H1 (cell line): ENCODE measurements at regions not wholly inside any gene's neighbourhood (a gene's known extent, or its start where the extent isn't known, plus 50 kb on each side); places are given as distances from the start of the nearest gene placed in this dataset.

Experiments
- CTCF ChIA-PET: fragments of 300-600 bp; sonication (Branson Sonifier 250); formaldehyde crosslinking; loops from one replicate; lab custom pipeline; 2021; ENCODE audit not compliant: partially characterized antibody; lab: Charles Lee
- POLR2A ChIA-PET: fragments of 300-600 bp; sonication (Branson Sonifier 250); formaldehyde crosslinking; loops from one replicate; lab custom pipeline; 2021; ENCODE audit warnings: inconsistent platforms; ENCODE audit not compliant: partially characterized antibody; lab: Charles Lee
- DNase-seq, 2 experiments: peaks; one replicate each; pipeline versions ENCODE4 v3.0.0 to v3.0.0-alpha.2; 2010 to 2022; ENCODE audit warnings: low spot score in 2 of 2, low read depth in 1 of 2, mixed read lengths in 1 of 2
- FAIRE-seq: peaks from 2 replicates; lab custom pipeline; 2011; peaks lifted over from hg19 to GRCh38; lab: Jason Lieb, UNC
- H2AFZ ChIP-seq: 2 replicates; pipeline ENCODE4 v1.8.1; 2012; ENCODE audit warnings: low read length, inconsistent platforms
- H2AK5ac ChIP-seq: 2 replicates; pipeline ENCODE4 v1.6.1; 2013; ENCODE audit warnings: low read depth, low read length
- H2BK120ac ChIP-seq: replicated peaks from 2 replicates; pipeline ENCODE3; 2013; ENCODE audit warnings: low read depth, low read length, inconsistent platforms
- H2BK12ac ChIP-seq: 2 replicates; pipeline ENCODE4 v1.6.1; 2013; ENCODE audit warnings: low read depth, low read length
- H2BK15ac ChIP-seq: 2 replicates; pipeline ENCODE4 v1.6.1; 2013; ENCODE audit warnings: low read length
- H2BK20ac ChIP-seq: 2 replicates; pipeline ENCODE4 v1.6.1; 2013; ENCODE audit warnings: low read length
- H2BK5ac ChIP-seq: 2 replicates; pipeline ENCODE4 v1.6.1; 2013; ENCODE audit warnings: low read depth, low read length
- H3K14ac ChIP-seq: 2 replicates; pipeline ENCODE4 v1.6.1; 2013; ENCODE audit warnings: inconsistent platforms; ENCODE audit not compliant: insufficient read length
- H3K18ac ChIP-seq: 2 replicates; pipeline ENCODE4 v1.6.1; 2013; ENCODE audit warnings: low read length; ENCODE audit errors: extremely low read depth
- H3K23ac ChIP-seq: 2 replicates; pipeline ENCODE4 v1.6.1; 2013; ENCODE audit warnings: inconsistent platforms; ENCODE audit not compliant: insufficient read length
- H3K23me2 ChIP-seq: 2 replicates; pipeline ENCODE4 v1.6.1; 2013; ENCODE audit warnings: low read depth, low read length
- H3K27ac ChIP-seq: 2 replicates; pipeline ENCODE4 v1.6.1; 2011; ENCODE audit warnings: low read depth, low read length, inconsistent platforms
- H3K27me3 ChIP-seq, 4 experiments: replicated peaks in 1 of 4; 1 replicate in 1 of 4; 2 replicates in 3 of 4; pipeline versions ENCODE4 v1.6.1 to v1.8.1; 2011 to 2013; ENCODE audit warnings: low read length in 3 of 4, mild to moderate bottlenecking in 3 of 4, inconsistent platforms in 2 of 4, mixed read lengths in 2 of 4, moderate library complexity in 1 of 4; ENCODE audit not compliant: control insufficient read depth in 3 of 4, insufficient read depth in 3 of 4; ENCODE audit errors: extremely low read depth in 1 of 4
- H3K36me3 ChIP-seq, 4 experiments: 2 replicates each; pipeline versions ENCODE4 v1.6.1 to v1.8.1; 2011 to 2013; ENCODE audit warnings: mild to moderate bottlenecking in 4 of 4, low read length in 3 of 4, moderate library complexity in 2 of 4, control low read depth in 1 of 4, inconsistent platforms in 1 of 4; ENCODE audit not compliant: insufficient read depth in 4 of 4, control insufficient read depth in 2 of 4
- H3K4ac ChIP-seq: replicated peaks from 2 replicates; pipeline ENCODE3; 2013; ENCODE audit warnings: low read length, low read depth, mixed read lengths, inconsistent platforms; ENCODE audit not compliant: insufficient read length
- H3K4me1 ChIP-seq, 4 experiments: replicated peaks in 1 of 4; 1 replicate in 1 of 4; 2 replicates in 3 of 4; pipeline versions ENCODE4 v1.6.1 to v1.8.1; 2011 to 2013; ENCODE audit warnings: low read length in 3 of 4, inconsistent platforms in 2 of 4, mixed read lengths in 1 of 4; ENCODE audit not compliant: insufficient read depth in 4 of 4, control insufficient read depth in 3 of 4
- H3K4me2 ChIP-seq, 2 experiments: 2 replicates each; pipeline versions ENCODE4 v1.6.1 to v1.8.1; 2011 to 2013; ENCODE audit warnings: low read depth in 2 of 2, low read length in 2 of 2, control low read depth in 1 of 2, inconsistent platforms in 1 of 2, mild to moderate bottlenecking in 1 of 2; ENCODE audit not compliant: insufficient read depth in 1 of 2
- H3K4me3 ChIP-seq, 4 experiments: fragments of 200-600, 300-600 bp in 1 of 4; sonication (generic), shearing (Covaris generic), sonication (Bioruptor Twin) in 1 of 4; 2 replicates each; pipeline versions ENCODE4 v1.5.1 to v1.8.1; 2011 to 2016; ENCODE audit warnings: low read length in 4 of 4, low read depth in 3 of 4, control low read depth in 2 of 4, inconsistent platforms in 2 of 4, mild to moderate bottlenecking in 2 of 4, mixed read lengths in 1 of 4, moderate library complexity in 1 of 4; ENCODE audit not compliant: insufficient read depth in 2 of 4; ENCODE audit errors: extremely low read depth in 1 of 4
- H3K56ac ChIP-seq: replicated peaks from 2 replicates; pipeline ENCODE3; 2013; ENCODE audit warnings: low read depth, mild to moderate bottlenecking, mixed read lengths, low read length, inconsistent platforms; ENCODE audit not compliant: insufficient read length
- H3K79me1 ChIP-seq: 2 replicates; pipeline ENCODE4 v1.6.1; 2013; ENCODE audit warnings: low read depth, low read length, control low read depth
- H3K79me2 ChIP-seq, 2 experiments: 2 replicates each; pipeline versions ENCODE4 v1.6.1 to v1.8.1; 2012 to 2013; ENCODE audit warnings: low read length in 2 of 2, mild to moderate bottlenecking in 2 of 2, inconsistent platforms in 1 of 2; ENCODE audit not compliant: insufficient read depth in 2 of 2, control insufficient read depth in 1 of 2
- H3K9ac ChIP-seq, 4 experiments: replicated peaks in 1 of 4; 1 replicate in 1 of 4; 2 replicates in 3 of 4; pipeline versions ENCODE4 v1.6.1 to v1.8.1; 2011 to 2013; ENCODE audit warnings: low read depth in 3 of 4, low read length in 3 of 4, control low read depth in 2 of 4, mild to moderate bottlenecking in 2 of 4, moderate library complexity in 2 of 4, inconsistent platforms in 1 of 4; ENCODE audit errors: extremely low read depth in 1 of 4
- H3K9me3 ChIP-seq, 2 experiments: 2 replicates each; pipeline versions ENCODE4 v1.6.1 to v1.8.1; 2012 to 2013; ENCODE audit warnings: mild to moderate bottlenecking in 2 of 2, moderate library complexity in 2 of 2, control low read depth in 1 of 2, inconsistent platforms in 1 of 2, low read depth in 1 of 2, low read length in 1 of 2, mixed read lengths in 1 of 2; ENCODE audit not compliant: insufficient read depth in 2 of 2
- H4K20me1 ChIP-seq, 2 experiments: replicated peaks in 1 of 2; 2 replicates each; pipeline versions ENCODE3 to v1.8.1; 2011 to 2013; ENCODE audit warnings: inconsistent platforms in 2 of 2, low read length in 2 of 2, mild to moderate bottlenecking in 1 of 2; ENCODE audit not compliant: insufficient read depth in 2 of 2, control insufficient read depth in 1 of 2
- H4K5ac ChIP-seq: 2 replicates; pipeline ENCODE4 v1.6.1; 2013; ENCODE audit warnings: low read length, low read depth, mixed read lengths, inconsistent platforms; ENCODE audit not compliant: insufficient read length
- H4K8ac ChIP-seq: 2 replicates; pipeline ENCODE4 v1.8.0; 2013; ENCODE audit warnings: mild to moderate bottlenecking, moderate library complexity, low read length, inconsistent platforms; ENCODE audit not compliant: insufficient read depth; ENCODE audit errors: extremely low read depth
- H4K91ac ChIP-seq: replicated peaks from 2 replicates; pipeline ENCODE3; 2013; ENCODE audit warnings: low read length, mixed read lengths, inconsistent platforms; ENCODE audit not compliant: insufficient read length
- BACH1 ChIP-seq: IDR thresholded peaks from 2 replicates; pipeline ENCODE4 v1.6.1; 2012; ENCODE audit warnings: low read length, improper control_type of control experiment
- CBX5 ChIP-seq: fragments of 300-800, 300-1000 bp; sonication (generic); IDR thresholded peaks from 2 replicates; pipeline ENCODE4 v1.7.1; 2016; ENCODE audit warnings: antibody characterized with exemption, low read length, low read depth
- CEBPB ChIP-seq: IDR thresholded peaks from 2 replicates; pipeline ENCODE4 v1.6.1; 2012; ENCODE audit warnings: low read depth, low read length
- CHD2 ChIP-seq: IDR thresholded peaks from 2 replicates; pipeline ENCODE4 v1.6.1; 2012; ENCODE audit warnings: low read length, improper control_type of control experiment
- CREB1 ChIP-seq: IDR thresholded peaks from 2 replicates; pipeline ENCODE4 v1.6.1; 2012; ENCODE audit warnings: inconsistent platforms
- EGR1 ChIP-seq: IDR thresholded peaks from 2 replicates; pipeline ENCODE4 v1.6.1; 2011; ENCODE audit warnings: low read depth, low read length, borderline replicate concordance
- JUND ChIP-seq: IDR thresholded peaks from 2 replicates; pipeline ENCODE4 v1.6.1; 2011; ENCODE audit warnings: mild to moderate bottlenecking, improper control_type of control experiment, low read length
- NRF1 ChIP-seq: IDR thresholded peaks from 2 replicates; pipeline ENCODE4 v1.6.1; 2011; ENCODE audit warnings: mild to moderate bottlenecking, low read depth, low read length, improper control_type of control experiment
- POU5F1 ChIP-seq: IDR thresholded peaks from 2 replicates; pipeline ENCODE4 v1.6.1; 2011; ENCODE audit warnings: low read depth, mild to moderate bottlenecking, low read length, moderate library complexity
- SAP30 ChIP-seq: fragments of 300-600 bp; sonication (generic); IDR thresholded peaks from 2 replicates; pipeline ENCODE4 v1.7.1; 2012; ENCODE audit warnings: low read length, moderate library complexity, mild to moderate bottlenecking, inconsistent platforms; ENCODE audit not compliant: insufficient read depth, insufficient replicate concordance
- SIN3A ChIP-seq, 2 experiments: IDR thresholded peaks in 1 of 2; conservative IDR thresholded peaks in 1 of 2; 2 replicates each; pipeline ENCODE4 v1.6.1; 2011 to 2012; ENCODE audit warnings: low read length in 2 of 2, improper control_type of control experiment in 1 of 2, low read depth in 1 of 2, mild to moderate bottlenecking in 1 of 2
- SIRT6 ChIP-seq: IDR thresholded peaks from one replicate; pipeline ENCODE4 v1.7.1; 2012; ENCODE audit warnings: low read length, inconsistent platforms
- SP2 ChIP-seq: IDR thresholded peaks from 2 replicates; pipeline ENCODE4 v1.6.1; 2012; ENCODE audit warnings: mild to moderate bottlenecking, low read length, inconsistent platforms
- TBP ChIP-seq: IDR thresholded peaks from 2 replicates; pipeline ENCODE4 v1.6.1; 2011; ENCODE audit warnings: low read depth, low read length, improper control_type of control experiment
- TEAD4 ChIP-seq: IDR thresholded peaks from 2 replicates; pipeline ENCODE4 v1.6.1; 2012; ENCODE audit warnings: low read depth, low read length, inconsistent platforms, mixed read lengths
- YY1 ChIP-seq: IDR thresholded peaks from 2 replicates; pipeline ENCODE4 v1.6.1; 2011; ENCODE audit warnings: low read depth, mild to moderate bottlenecking, low read length
- ZNF274 ChIP-seq: IDR thresholded peaks from 2 replicates; pipeline ENCODE4 v1.7.0; 2012; ENCODE audit warnings: low read length, borderline replicate concordance; ENCODE audit errors: extremely low read depth
- WGBS, 2 experiments: shearing (Covaris generic) in 1 of 2; methylation state at CpG; one replicate each; pipeline versions ENCODE4 v1.1.6 to v1.1.7; 2013 to 2015; ENCODE audit warnings: low lambda C conversion rate in 2 of 2, mixed read lengths in 2 of 2, inconsistent platforms in 1 of 2, low coverage in 1 of 2, missing lambda C conversion rate in 1 of 2; ENCODE audit not compliant: insufficient replicate concordance in 2 of 2, insufficient coverage in 1 of 2, insufficient read length in 1 of 2; ENCODE audit errors: extremely low coverage in 1 of 2, missing lambda C conversion rate in 1 of 2; 5-methylcytosine and 5-hydroxymethylcytosine counted together

DNA sequence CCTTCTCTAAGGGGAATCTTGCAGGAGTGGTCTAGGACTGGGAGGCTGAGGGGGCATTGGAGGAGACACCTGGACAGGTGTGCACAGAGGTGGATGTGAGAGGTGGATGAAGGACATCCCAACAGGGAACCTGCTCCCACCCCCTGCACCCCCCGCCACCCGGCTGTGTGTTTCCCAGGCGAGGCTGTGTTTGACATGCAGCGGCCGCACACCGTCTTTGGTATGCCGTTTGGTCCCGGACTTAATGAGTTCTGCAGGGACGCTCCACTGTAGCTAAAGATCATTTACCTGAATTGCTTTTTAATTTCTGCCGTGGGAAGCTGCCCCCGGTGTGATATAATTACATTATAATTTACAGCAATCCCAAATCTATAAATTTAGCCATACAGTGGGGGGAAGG lies 87.3 kb downstream of the GLI2 start:
- ChIA-PET CTCF (interaction anchor here (0.9 to 2.2 kb wide), 10 partner anchors 10 to 249 kb away, joined by 3 to 5 read pairs (median 4); no protein-coding TSS in a partner anchor), POLR2A (interaction anchor here (1.2 to 1.3 kb wide), 2 partner anchors 29 to 132 kb away, joined by 3 read pairs; no protein-coding TSS in a partner anchor)
- no peak for DNase-seq
- Histone ChIP-seq H3K79me2 (peaks cover 0 to 37% of the 10 kb centered on the region in 2 experiments; a peak in 2 of 4 replicates), H3K27me3 (no peaks in the 10 kb centered on the region), H3K9me3 (no peaks in the 10 kb centered on the region), H2AFZ (no peak overlapping the region), H2BK5ac (no peak overlapping the region), H3K18ac (no peak overlapping the region), H3K4me2 (no peak overlapping the region), H3K23ac (no peak overlapping the region), H4K5ac (no peak overlapping the region), H3K4ac (no peak overlapping the region), H4K91ac (no peak overlapping the region), H2BK20ac (no peak overlapping the region), H3K27ac (no peak overlapping the region), H3K4me3 (no peak overlapping the region), H3K56ac (no peak overlapping the region), H2BK12ac (no peak overlapping the region), H3K36me3 (no peaks in the 10 kb centered on the region), H3K14ac (no peak overlapping the region), H3K23me2 (no peaks in the 10 kb centered on the region), H4K20me1 (peaks cover 18 to 22% of the 10 kb centered on the region in 2 experiments), H3K4me1 (peaks cover 0 to 30% (median 21%) of the 10 kb centered on the region in 4 experiments; a peak in 6 of 7 replicates), H2BK120ac (no peak overlapping the region), H3K79me1 (peaks cover 26% of the 10 kb centered on the region), H3K9ac (no peak overlapping the region), H2BK15ac (no peak overlapping the region), H2AK5ac (no peak overlapping the region), H4K8ac (no peak overlapping the region)
- FAIRE-seq = no peak
- WGBS, 2 experiments = 83% methylated on average over 11 of the region's 11 CpGs; no CpG with 5 or more reads in 1 of the 2 experiments
- TF ChIP-seq SP2 (no peak), NRF1 (no peak), TEAD4 (no peak), ZNF274 (no peak), TBP (no peak), CEBPB (no peak), CREB1 (no peak), CHD2 (no peak), SAP30 (no peak), POU5F1 (no peak), YY1 (no peak), EGR1 (no peak), CBX5 (no peak), SIRT6 (no peak), JUND (no peak), SIN3A (conservative IDR thresholded peaks at IDR 0.05 in 1 of 2, IDR thresholded peaks at IDR 0.05 in 1 of 2; ENCODE audit: low read depth in 1 of 2, low read length in 2 of 2) (no peak), BACH1 (no peak)
